ENCODE measurements at regions not wholly inside any gene's neighbourhood (a gene's known extent, or its start where the extent isn't known, plus 50 kb on each side); places are given as distances from the start of the nearest gene placed in this dataset.
"Not testable (repeated sequence)": the region's sequence is repeated elsewhere in the genome, so short reads cannot be mapped to it uniquely, and the experiment has no call there.

- TF ChIP-seq, protein P1, sequence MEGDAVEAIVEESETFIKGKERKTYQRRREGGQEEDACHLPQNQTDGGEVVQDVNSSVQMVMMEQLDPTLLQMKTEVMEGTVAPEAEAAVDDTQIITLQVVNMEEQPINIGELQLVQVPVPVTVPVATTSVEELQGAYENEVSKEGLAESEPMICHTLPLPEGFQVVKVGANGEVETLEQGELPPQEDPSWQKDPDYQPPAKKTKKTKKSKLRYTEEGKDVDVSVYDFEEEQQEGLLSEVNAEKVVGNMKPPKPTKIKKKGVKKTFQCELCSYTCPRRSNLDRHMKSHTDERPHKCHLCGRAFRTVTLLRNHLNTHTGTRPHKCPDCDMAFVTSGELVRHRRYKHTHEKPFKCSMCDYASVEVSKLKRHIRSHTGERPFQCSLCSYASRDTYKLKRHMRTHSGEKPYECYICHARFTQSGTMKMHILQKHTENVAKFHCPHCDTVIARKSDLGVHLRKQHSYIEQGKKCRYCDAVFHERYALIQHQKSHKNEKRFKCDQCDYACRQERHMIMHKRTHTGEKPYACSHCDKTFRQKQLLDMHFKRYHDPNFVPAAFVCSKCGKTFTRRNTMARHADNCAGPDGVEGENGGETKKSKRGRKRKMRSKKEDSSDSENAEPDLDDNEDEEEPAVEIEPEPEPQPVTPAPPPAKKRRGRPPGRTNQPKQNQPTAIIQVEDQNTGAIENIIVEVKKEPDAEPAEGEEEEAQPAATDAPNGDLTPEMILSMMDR (IDR thresholded peaks at IDR 0.05): not testable (repeated sequence)
- not testable (repeated sequence) for TF ChIP-seq EP300 (IDR thresholded peaks at IDR 0.05)
These were observed 93.7 kb upstream of the BASP1 start for GRCh38 chr5:17123773-17124172.

All from upper lobe of left lung (tissue), 4 donors.